HEK293 (cell line): ENCODE measurements at regions not wholly inside any gene's neighbourhood (a gene's known extent, or its start where the extent isn't known, plus 50 kb on each side); places are given as distances from the start of the nearest gene placed in this dataset.

Experiments
- GLI4 ChIP-seq: fragments of 450-650 bp; formaldehyde crosslinking; IDR thresholded peaks from 2 replicates; pipeline ENCODE4 v1.5.1; 2016; ENCODE audit warnings: missing biosample characterization, missing genetic modification characterization
- ZNF10 ChIP-seq: fragments of 450-650 bp; formaldehyde crosslinking; IDR thresholded peaks from 2 replicates; pipeline ENCODE4 v1.5.1; 2017; ENCODE audit warnings: missing biosample characterization, missing genetic modification characterization
- ZNF404 ChIP-seq: fragments of 450-650 bp; formaldehyde crosslinking; IDR thresholded peaks from 2 replicates; pipeline ENCODE4 v1.5.1; 2017; ENCODE audit warnings: missing biosample characterization, missing genetic modification characterization
- ZNF426 ChIP-seq: fragments of 450-650 bp; formaldehyde crosslinking; IDR thresholded peaks from 2 replicates; pipeline ENCODE4 v1.5.1; 2017; ENCODE audit warnings: missing biosample characterization, missing genetic modification characterization, mild to moderate bottlenecking, inconsistent platforms, moderate library complexity
- ZNF530 ChIP-seq: fragments of 450-650 bp; formaldehyde crosslinking; IDR thresholded peaks from 2 replicates; pipeline ENCODE4 v1.5.1; 2016; ENCODE audit warnings: low read depth, missing biosample characterization, missing genetic modification characterization
- ZNF610 ChIP-seq: fragments of 450-650 bp; formaldehyde crosslinking; IDR thresholded peaks from 2 replicates; pipeline ENCODE4 v1.5.1; 2016; ENCODE audit warnings: missing biosample characterization, missing genetic modification characterization, borderline replicate concordance
- ZNF658 ChIP-seq: fragments of 450-650 bp; formaldehyde crosslinking; IDR thresholded peaks from 2 replicates; pipeline ENCODE4; 2016; ENCODE audit warnings: missing biosample characterization, missing genetic modification characterization
- TF ChIP-seq, protein P1 (sequence below): fragments of 450-650 bp; formaldehyde crosslinking; IDR thresholded peaks from 2 replicates; pipeline ENCODE4 v1.5.1; 2016; ENCODE audit warnings: missing biosample characterization, missing genetic modification characterization
- TF ChIP-seq, protein P2 (sequence below): fragments of 450-650 bp; formaldehyde crosslinking; IDR thresholded peaks from 2 replicates; pipeline ENCODE4 v1.5.1; 2016; ENCODE audit warnings: missing biosample characterization, missing genetic modification characterization, low read depth

DNA sequence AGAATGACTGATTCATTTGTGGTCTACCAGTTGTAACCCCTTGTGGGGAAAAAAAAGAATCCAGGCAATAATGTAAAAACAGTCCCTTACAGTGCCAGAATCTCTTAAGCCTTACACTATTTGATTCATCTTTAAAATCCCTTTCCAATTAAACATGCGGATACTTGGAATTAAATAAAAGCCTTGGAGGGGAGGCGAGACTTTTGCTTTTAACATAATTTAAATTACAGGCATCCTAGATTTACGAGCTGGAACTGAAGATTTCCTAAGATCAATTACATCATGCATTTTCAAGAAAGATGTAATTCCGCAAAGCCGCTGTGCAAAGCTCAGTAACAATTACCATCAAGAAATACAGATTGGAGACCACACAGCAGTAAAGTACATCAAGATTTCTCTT is 370.2 kb downstream of the MTRR start:
- TF ChIP-seq, protein P1, sequence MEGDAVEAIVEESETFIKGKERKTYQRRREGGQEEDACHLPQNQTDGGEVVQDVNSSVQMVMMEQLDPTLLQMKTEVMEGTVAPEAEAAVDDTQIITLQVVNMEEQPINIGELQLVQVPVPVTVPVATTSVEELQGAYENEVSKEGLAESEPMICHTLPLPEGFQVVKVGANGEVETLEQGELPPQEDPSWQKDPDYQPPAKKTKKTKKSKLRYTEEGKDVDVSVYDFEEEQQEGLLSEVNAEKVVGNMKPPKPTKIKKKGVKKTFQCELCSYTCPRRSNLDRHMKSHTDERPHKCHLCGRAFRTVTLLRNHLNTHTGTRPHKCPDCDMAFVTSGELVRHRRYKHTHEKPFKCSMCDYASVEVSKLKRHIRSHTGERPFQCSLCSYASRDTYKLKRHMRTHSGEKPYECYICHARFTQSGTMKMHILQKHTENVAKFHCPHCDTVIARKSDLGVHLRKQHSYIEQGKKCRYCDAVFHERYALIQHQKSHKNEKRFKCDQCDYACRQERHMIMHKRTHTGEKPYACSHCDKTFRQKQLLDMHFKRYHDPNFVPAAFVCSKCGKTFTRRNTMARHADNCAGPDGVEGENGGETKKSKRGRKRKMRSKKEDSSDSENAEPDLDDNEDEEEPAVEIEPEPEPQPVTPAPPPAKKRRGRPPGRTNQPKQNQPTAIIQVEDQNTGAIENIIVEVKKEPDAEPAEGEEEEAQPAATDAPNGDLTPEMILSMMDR, result no peak
- TF ChIP-seq ZNF404, result no peak
- TF ChIP-seq ZNF530 (tag by site-specific recombination), result no peak
- no peak for TF ChIP-seq ZNF426
- TF ChIP-seq, protein P2, sequence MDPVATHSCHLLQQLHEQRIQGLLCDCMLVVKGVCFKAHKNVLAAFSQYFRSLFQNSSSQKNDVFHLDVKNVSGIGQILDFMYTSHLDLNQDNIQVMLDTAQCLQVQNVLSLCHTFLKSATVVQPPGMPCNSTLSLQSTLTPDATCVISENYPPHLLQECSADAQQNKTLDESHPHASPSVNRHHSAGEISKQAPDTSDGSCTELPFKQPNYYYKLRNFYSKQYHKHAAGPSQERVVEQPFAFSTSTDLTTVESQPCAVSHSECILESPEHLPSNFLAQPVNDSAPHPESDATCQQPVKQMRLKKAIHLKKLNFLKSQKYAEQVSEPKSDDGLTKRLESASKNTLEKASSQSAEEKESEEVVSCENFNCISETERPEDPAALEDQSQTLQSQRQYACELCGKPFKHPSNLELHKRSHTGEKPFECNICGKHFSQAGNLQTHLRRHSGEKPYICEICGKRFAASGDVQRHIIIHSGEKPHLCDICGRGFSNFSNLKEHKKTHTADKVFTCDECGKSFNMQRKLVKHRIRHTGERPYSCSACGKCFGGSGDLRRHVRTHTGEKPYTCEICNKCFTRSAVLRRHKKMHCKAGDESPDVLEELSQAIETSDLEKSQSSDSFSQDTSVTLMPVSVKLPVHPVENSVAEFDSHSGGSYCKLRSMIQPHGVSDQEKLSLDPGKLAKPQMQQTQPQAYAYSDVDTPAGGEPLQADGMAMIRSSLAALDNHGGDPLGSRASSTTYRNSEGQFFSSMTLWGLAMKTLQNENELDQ (tag by site-specific recombination), result no peak
- TF ChIP-seq ZNF658, result no peak
- TF ChIP-seq GLI4 (tag by site-specific recombination), result no peak
- TF ChIP-seq ZNF10, result no peak
- no peak for TF ChIP-seq ZNF610 (tag by site-specific recombination)
